Stimulated activated CD8-positive, alpha-beta memory T cell treated with anti-CD3 and anti-CD28 coated beads, Interleukin-15, amount 100 ng/mL, for 4 hours (primary cell): ENCODE measurements at regions not wholly inside any gene's neighbourhood (a gene's known extent, or its start where the extent isn't known, plus 50 kb on each side); places are given as distances from the start of the nearest gene placed in this dataset.

Experiments
- DNase-seq, 2 donors: peaks; one replicate each; pipeline ENCODE4 v3.0.0-alpha.2; 2020; ENCODE audit warnings: low read depth in 2 of 2

DNA sequence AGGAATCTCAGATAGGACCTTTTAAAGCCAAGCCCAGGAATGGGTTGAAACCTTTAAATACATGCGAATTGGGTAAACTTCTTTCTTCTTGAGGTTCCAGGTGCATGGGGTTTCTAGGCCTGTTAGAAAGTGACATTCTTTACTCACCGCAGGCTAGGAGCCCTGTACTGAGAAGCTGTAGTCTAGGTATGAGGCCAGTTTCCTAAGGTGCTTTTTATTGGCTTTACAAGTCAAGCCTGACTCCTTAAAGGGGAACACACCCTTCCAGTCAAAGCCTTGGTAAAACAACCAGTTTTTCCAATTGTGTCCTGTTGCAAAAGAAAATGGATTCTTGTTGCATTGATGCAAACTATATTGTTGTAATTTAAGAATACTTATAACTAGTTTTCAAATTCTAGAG is 76.1 kb upstream of the ATP11B start:
- no peak for DNase-seq

DNA sequence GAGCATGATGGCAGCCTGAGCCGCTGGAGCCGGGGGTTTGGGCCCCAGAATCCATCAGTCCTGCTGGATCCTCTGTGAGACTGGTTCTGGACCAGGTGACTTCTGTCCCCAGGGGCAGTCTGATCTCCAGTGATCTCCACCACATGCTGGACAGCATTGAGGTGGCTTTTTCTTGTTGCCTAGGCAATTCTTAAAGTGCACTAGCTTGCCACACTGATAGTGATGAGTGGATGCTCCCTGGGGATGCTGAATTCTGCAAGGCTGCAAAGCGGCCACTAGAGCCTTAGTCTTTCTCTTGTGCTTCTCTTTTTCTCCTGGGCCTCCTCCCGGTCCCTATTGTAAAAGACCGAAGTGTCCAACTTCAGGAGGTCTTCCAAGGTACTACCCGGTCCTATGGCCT is 70.4 kb upstream of the ATP11B start:
- no peak for DNase-seq

DNA sequence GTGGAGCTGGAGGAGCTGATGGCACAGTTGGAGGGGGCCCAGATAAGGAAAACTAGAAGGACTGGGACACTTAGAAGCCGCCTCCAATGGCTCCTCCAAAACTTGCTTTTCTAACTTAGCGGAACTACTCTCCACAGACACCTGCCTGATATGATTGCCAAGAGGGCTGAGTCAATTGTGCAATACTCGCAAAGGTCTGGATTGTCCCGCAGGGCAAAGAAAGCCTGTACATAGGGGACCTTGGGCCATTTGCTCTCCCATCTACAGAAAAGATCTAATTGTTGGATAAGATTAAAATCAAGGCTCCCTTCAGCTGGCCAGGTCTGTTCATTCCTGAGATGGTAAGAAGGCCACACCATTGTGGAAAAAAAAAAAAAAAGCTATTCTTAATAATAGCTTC is 69.7 kb upstream of the ATP11B start:
- DNase-seq, result no peak

DNA sequence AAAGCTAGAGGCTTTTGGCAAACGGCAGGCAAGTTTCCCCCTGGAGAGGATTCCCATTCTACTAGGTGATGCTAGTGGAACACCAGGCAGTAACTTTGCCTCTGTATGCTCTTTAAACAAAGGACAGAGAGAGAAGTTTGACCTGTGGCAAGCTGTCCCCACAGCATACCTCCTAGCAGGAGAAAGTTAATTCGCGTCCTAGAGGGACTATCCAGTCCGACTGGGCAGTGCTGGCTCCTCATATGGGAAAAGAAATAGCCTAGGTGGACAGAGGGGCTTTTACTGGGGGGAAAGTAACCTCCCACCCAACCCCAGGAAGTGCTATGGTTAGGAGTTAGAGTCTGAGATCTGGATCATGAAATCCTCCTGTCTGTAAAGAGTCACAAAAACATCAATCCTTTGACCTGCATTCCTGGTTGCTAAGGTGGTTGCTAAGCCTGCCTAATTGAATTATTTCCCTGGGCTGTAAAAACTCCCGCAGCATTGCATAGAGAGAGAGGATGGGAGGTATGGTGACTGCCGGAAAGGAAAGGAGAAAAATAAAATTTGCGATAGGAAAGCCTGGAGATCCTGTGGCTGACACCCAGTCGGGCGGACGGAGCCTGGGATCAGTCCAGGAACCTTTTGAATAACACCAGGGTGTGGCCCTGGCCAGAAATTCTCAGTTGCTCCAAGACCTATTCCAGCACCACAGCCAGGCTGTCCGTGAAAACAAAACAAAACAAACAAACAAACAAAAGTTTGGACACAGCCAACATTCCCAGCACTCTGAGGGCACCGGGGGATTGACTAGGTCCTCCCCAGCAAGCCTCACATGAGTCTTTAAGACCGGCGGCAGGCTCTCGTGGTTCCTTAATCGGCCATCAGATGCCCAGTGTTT is 67.7 kb upstream of the ATP11B start:
- DNase-seq, result no peak

DNA sequence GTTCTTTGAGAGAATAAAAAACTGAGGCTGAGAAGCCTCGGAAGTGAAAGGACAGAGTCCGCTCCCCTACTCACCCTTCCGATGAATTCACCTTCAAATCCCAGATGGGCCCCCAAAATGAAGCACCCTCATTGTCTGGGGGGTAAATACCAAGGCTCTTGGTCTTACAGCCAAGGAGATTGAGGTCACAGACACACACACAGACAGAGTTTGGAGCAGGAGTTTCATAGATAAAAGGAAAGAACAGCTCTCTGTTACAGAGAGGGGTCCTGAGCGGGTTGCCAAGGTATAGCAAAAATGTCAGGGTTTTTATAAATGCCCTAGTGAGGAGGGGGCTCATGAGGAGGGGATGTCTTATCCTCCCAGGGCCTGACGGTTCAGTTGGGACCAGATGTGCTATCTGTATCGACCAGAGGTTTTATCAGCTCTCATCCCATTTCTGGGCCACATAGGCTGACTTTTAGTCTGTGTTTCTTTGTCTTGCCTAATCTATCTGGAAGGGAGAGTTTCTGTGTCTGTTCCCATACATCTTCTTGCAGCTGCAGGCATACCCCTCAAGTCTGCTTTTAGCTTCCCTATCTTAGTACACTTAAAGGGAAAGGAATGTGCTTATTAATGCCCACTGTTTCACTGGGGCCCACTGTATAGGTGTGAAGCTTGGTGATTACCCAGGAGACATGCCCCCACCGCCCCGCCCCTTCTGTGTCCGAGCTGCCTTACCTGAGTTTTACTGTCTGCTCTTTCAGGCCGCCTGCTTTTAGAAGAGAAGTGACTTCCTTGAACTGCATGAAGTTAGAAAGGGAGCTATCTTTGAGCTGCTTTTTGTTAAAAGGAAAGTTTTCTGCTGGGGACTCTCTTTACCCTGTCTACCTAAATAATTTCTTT is 66.8 kb upstream of the ATP11B start:
- DNase-seq, result no peak

DNA sequence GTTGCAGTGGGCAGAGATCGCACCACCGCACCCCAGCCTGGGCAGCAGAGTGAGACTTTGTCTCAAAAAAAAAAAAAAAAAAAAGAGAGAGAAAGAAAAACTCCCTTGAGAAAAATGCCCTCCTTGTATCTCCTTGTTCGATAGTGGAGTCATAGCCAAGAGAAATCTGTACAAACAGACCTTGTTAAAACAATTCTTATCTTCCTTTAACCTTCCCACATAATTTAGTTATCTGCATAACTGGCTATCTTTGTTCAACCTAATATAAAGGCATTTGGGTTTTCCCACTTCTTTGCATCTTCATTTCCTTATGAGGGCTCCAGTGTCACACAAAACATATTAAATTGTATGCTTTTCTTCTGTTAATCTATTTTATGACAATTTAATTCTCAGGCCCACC is 65.1 kb upstream of the ATP11B start:
- DNase-seq, result no peak

DNA sequence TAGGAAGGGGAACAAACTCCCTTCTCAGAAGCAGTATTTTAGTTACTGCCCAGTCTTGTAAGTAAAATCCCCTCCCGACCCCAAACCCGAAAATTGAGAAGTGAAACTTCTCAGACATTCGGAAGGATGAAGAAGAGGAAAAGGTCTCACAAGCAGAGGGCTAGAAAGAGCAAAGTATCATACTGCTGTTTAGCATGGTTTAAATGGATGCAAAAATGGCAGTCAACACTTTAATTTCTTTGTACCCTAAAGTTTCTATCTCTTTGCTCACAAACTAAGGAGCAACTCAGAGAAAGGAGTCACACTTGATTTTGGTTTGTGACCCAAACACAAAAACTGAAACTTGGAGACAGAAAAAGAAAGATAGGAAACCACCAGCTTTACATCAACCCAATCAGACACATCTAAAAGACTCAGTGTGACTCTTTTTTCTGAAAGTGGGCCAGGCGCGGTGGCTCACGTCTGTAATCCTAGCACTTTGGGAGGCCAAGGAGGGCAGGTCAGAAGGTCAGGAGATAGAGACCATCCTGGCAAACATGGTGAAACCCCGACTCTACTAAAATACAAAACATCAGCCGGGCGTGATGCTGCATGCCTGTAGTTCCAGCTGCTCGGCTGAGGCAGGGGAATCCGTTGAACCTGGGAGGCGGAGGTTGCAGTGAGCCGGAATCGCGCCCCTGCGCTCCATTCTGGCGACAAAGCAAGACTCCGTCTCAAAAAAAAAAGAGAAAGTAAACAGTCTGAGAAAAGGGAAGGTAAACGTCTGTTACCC is 63.2 kb upstream of the ATP11B start:
- DNase-seq, result no peak

DNA sequence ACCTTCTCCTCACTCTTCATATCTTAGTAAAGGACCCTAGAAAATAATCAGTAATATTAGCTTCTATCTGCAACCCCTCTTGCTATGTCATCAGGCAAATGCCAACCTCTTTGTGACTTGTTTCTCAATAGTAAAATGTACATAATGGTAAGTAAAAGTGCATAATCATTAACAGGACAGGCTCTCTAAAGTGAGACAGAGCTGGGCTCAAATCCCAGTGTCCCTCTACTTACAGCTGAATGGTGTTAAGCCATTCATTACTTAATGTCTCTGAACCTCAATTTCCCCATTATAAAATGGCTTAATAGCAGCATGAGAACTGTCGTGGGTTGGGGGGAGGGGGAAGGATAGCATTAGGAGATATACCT is 62.6 kb upstream of the ATP11B start:
- no peak for DNase-seq

DNA sequence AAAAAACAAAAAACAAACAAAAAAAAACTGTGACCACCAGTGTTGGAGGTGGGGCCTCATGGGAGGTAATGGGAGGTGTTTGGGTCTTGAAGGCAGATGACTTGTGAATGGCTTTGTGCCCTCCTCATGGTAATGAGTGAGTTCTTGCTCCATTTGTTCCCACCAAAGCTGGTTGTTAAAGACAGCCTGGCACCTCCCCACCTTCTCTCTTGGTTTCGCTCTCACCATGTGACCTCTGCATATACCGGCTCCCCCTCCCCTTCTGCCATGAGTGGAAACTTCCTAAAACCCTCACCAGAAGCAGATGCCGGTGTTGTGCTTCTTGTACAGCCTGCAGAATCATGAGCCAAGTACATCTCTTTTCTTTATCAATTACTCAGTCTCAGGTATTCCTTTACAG is 61.5 kb upstream of the ATP11B start:
- no peak for DNase-seq

DNA sequence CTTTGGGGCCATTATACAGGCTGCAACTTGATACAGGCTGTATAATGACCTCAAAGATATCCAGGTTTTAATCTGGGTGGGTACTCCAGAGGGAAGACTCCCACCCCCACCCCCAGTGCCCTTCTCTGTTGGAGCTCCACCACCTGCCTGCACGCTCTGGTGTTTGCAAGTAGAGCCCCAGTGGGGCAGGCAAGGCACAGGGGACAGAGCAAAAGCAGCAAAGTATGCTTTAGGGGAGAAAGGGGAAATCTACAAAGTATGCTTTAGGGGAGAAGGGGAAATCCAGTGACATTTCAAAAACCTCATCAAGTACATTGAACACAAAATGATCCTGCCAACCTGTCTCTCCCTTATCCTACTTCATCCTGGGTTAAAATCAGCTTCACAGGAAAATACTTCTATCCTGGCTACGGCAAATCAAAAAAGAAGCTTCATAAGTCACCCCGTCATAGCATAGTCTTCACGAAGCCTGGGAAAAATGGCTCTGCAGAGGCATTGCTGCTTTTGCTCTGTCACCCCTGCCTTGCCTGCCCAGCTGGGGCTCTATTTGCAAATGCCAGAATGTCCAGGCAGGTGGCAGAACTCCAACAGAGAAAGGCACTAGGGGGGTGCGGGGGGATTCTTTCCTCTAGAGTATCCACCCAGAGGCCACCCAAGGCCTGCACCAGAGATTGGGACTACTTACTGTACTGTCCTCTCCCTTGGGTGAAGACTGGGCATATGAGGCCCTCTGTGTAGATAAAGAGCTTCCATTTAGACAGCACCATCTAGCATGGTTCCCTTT is 60.9 kb upstream of the ATP11B start:
- no peak for DNase-seq

DNA sequence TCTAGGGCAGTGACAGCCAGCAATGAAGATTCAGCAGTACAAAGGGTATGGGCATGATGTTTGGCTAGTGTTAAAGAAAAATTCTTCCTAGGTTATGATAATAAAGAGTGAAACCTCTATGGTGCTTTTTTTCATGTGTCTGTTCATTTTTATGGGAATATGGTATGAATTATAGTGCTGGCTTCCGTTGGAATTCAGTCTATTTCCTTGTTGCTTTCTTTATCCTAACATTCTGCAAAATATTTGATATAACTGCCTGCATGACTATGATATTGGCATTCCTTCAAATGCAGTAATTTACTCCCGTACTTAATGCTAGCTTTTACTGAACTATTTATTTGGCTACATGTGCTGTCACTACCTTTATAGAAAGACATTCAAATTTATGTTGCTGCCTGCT is 57.6 kb upstream of the ATP11B start:
- DNase-seq, result no peak

DNA sequence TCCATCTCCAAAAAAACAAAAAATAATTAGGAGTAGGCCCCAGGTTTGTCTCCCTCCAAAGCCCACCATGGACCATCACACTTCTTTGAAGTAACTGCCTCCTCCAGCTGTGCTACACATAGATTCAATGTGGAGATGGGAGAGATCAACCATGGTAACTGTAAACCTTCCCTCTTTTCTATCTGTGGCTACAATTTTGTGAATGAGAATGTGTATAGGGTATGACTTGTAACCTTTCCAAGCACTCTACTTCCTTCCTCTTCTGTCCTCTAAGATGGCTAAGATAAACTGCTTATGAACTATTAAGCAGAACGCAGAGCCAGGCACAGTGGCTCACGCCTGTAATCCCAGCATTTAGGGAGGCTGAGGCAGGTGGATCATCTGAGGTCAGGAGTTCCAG is 55.5 kb upstream of the ATP11B start:
- no peak for DNase-seq

DNA sequence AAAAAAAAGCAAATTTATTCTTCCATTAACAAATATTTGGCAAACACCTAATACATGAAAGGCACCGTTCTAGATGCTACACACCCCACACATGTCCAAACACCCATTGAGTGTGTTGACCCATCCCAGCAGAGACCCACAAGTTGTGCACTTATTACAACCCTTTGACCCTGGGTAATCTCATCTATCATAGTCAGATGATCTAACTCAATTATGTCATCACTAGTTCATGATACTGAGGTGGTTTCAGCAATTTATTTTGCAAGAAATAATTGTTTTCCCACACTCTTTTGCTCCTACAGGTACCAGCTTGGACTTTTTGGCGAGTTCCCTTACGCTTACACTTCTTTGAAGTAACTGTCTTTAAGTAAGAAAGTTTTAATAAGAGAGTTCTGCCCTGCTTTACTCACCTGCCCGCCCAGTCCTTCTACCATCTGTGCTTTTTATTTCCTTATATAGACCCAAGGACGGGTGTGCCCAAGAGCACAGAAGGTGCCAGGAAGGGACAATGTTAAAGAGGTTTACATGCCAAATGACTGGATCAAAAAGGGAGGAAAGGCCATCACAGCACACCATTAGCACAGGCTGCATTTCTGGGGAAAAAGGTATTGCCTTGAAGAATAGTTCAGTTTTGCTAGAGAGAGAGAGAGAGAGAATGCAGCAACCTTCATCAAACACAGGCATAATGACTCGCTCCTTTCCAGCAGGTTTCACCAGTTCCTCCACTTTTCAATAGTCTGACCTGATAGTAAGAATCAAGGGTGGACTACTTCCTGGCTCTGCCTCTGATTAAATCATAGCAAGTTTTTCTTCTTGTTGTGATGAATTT is 54.5 kb upstream of the ATP11B start:
- no peak for DNase-seq

DNA sequence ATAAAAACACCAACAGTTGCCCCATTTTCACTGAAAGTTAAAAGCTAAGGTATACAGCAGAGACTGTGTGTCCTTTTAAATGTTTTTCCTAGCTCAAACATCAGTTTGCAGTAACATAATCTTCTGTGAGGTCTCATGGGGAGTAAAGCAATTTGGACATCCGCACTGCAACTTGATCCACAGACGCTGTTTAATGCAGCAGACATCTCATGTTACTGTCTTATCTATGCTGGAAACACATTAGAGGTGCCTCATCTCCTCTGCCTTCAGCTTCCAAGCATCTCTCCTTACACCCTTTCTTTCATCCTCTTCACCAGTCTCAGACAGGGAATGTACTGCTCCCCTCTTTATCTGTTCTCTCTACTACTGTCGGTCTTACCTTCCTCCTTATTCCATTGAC is 53.7 kb upstream of the ATP11B start:
- no peak for DNase-seq

DNA sequence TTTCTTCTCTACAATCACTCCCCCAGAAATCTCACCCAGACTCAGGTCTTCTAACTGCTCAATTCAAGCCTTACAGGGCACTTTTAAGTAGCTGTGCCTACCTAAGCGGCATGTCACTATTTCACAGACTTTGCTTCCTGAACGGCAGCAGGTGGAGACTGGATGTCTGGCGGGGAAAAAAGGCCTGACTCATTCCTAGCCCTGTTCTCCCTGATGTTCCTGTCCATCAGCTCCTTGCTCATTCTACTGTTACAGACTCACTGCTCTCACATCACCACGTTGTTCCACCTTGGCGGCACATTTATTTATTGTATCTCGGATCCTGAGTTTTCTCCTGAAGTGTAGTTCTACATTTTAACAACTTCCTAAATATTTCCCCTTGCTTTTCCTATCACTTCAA is 52.6 kb upstream of the ATP11B start:
- no peak for DNase-seq

DNA sequence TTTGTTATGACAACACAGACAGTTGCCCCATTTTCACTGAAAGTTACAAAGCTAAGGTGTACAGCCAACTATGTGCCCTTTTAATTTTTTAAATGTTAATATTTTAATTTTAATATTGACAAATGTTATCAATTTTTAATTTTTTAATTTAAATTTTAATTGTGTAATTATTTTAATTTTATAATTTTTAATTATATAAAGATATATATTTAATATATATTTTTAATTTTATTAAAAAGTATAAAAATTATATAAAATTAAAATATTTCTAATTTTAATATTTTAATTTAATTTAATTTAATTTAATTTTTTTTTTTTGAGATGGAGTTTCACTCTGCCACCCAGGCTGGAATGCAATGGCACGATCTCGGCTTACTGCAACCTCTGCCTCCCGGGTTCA is 52.1 kb upstream of the ATP11B start:
- no peak for DNase-seq
